ENCODE measurements at regions not wholly inside any gene's neighbourhood (a gene's known extent, or its start where the extent isn't known, plus 50 kb on each side); places are given as distances from the start of the nearest gene placed in this dataset.

DNA sequence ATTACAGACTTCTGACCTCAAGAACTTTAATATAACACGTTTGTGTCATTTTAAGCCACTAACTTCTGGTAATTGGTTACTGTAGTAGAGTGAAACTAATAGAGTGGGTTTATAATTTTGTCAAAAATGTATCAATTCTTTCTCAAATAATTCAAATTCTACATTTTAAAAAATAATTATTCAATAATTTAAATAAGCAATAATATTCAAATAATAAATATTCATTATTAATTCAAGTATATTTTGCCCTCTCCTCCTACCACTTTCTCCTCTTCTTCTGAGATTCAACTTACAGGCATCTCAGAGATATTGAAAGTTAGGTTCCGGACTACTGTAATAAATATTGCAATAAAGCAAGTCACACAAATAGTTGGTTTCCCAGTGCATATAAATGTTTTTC lies 1107.1 kb downstream of the KCNT2 start:
- TF ChIP-seq, protein P1, sequence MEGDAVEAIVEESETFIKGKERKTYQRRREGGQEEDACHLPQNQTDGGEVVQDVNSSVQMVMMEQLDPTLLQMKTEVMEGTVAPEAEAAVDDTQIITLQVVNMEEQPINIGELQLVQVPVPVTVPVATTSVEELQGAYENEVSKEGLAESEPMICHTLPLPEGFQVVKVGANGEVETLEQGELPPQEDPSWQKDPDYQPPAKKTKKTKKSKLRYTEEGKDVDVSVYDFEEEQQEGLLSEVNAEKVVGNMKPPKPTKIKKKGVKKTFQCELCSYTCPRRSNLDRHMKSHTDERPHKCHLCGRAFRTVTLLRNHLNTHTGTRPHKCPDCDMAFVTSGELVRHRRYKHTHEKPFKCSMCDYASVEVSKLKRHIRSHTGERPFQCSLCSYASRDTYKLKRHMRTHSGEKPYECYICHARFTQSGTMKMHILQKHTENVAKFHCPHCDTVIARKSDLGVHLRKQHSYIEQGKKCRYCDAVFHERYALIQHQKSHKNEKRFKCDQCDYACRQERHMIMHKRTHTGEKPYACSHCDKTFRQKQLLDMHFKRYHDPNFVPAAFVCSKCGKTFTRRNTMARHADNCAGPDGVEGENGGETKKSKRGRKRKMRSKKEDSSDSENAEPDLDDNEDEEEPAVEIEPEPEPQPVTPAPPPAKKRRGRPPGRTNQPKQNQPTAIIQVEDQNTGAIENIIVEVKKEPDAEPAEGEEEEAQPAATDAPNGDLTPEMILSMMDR (IDR thresholded peaks at IDR 0.05): no peak
- no peak for TF ChIP-seq EP300 (IDR thresholded peaks at IDR 0.05)
- TF ChIP-seq POLR2A (IDR thresholded peaks at IDR 0.05): no peak
